ENCODE measurements at regions not wholly inside any gene's neighbourhood (a gene's known extent, or its start where the extent isn't known, plus 50 kb on each side); places are given as distances from the start of the nearest gene placed in this dataset.
"Not testable (repeated sequence)": the region's sequence is repeated elsewhere in the genome, so short reads cannot be mapped to it uniquely, and the experiment has no call there.

GRCh38 chr6:112401083-112401482 is 54.0 kb downstream of the RFPL4B start:
- DNase-seq (ENCODE audit: low read depth in 2 of 2) = no peak

- no peak for DNase-seq (ENCODE audit: low read depth in 2 of 2)
Measured at GRCh38 chr6:112407101-112407590, 60.0 kb downstream of the RFPL4B start.

GRCh38 chr6:112408522-112408921 is 61.4 kb downstream of the RFPL4B start:
- DNase-seq (ENCODE audit: low read depth in 2 of 2) = no peak

- DNase-seq (ENCODE audit: low read depth in 2 of 2) = no peak
Measured at GRCh38 chr6:112409311-112409710, 62.2 kb downstream of the RFPL4B start.

- DNase-seq (ENCODE audit: low read depth in 2 of 2) = no peak
Measured at GRCh38 chr6:112413780-112414179, 66.7 kb downstream of the RFPL4B start.

GRCh38 chr6:112415366-112415765 is 68.2 kb downstream of the RFPL4B start:
- no peak for DNase-seq (ENCODE audit: low read depth in 2 of 2)

GRCh38 chr6:112416866-112417265 is 69.7 kb downstream of the RFPL4B start:
- DNase-seq (ENCODE audit: low read depth in 2 of 2) = no peak

- not testable (repeated sequence) for DNase-seq (ENCODE audit: low read depth in 2 of 2)
Measured at GRCh38 chr6:112427011-112427410, 79.9 kb downstream of the RFPL4B start.

GRCh38 chr6:112427499-112427898 is 80.4 kb downstream of the RFPL4B start:
- DNase-seq (ENCODE audit: low read depth in 2 of 2) = no peak

- no peak for DNase-seq (ENCODE audit: low read depth in 2 of 2)
Measured at GRCh38 chr6:112428477-112428876, 81.3 kb downstream of the RFPL4B start.

- peak in 1 of 2 donors; percentile 3 for DNase-seq (ENCODE audit: low read depth in 2 of 2)
Measured at GRCh38 chr6:112429226-112429625, 82.1 kb downstream of the RFPL4B start.

- DNase-seq (ENCODE audit: low read depth in 2 of 2) = no peak
Measured at GRCh38 chr6:112431803-112432202, 84.7 kb downstream of the RFPL4B start.

GRCh38 chr6:112432853-112433252 is 85.7 kb downstream of the RFPL4B start:
- no peak for DNase-seq (ENCODE audit: low read depth in 2 of 2)

- DNase-seq (ENCODE audit: low read depth in 2 of 2) = no peak
Measured at GRCh38 chr6:112433457-112433856, 86.3 kb downstream of the RFPL4B start.

- DNase-seq (ENCODE audit: low read depth in 2 of 2) = no peak
Measured at GRCh38 chr6:112434896-112435435, 87.8 kb downstream of the RFPL4B start.

- DNase-seq (ENCODE audit: low read depth in 2 of 2) = no peak
Measured at GRCh38 chr6:112437058-112437457, 89.9 kb downstream of the RFPL4B start.

- DNase-seq (ENCODE audit: low read depth in 2 of 2) = no peak
Measured at GRCh38 chr6:112439010-112439409, 91.9 kb downstream of the RFPL4B start.

GRCh38 chr6:112439432-112439831 is 92.3 kb downstream of the RFPL4B start:
- no peak for DNase-seq (ENCODE audit: low read depth in 2 of 2)

GRCh38 chr6:112441607-112442006 is 94.5 kb downstream of the RFPL4B start:
- no peak for DNase-seq (ENCODE audit: low read depth in 2 of 2)

GRCh38 chr6:112443179-112444065 is 96.3 kb downstream of the RFPL4B start:
- no peak for DNase-seq (ENCODE audit: low read depth in 2 of 2)

- DNase-seq (ENCODE audit: low read depth in 2 of 2) = not testable (repeated sequence)
Measured at GRCh38 chr6:112448786-112449185, 101.7 kb downstream of the RFPL4B start.

- no peak for DNase-seq (ENCODE audit: low read depth in 2 of 2)
Measured at GRCh38 chr6:112450663-112451062, 103.5 kb downstream of the RFPL4B start.

GRCh38 chr6:112457886-112458285 is 110.8 kb downstream of the RFPL4B start:
- DNase-seq (ENCODE audit: low read depth in 2 of 2) = no peak

Data from lung microvascular endothelial cell (primary cell).